ENCODE measurements at regions not wholly inside any gene's neighbourhood (a gene's known extent, or its start where the extent isn't known, plus 50 kb on each side); places are given as distances from the start of the nearest gene placed in this dataset.

DNA sequence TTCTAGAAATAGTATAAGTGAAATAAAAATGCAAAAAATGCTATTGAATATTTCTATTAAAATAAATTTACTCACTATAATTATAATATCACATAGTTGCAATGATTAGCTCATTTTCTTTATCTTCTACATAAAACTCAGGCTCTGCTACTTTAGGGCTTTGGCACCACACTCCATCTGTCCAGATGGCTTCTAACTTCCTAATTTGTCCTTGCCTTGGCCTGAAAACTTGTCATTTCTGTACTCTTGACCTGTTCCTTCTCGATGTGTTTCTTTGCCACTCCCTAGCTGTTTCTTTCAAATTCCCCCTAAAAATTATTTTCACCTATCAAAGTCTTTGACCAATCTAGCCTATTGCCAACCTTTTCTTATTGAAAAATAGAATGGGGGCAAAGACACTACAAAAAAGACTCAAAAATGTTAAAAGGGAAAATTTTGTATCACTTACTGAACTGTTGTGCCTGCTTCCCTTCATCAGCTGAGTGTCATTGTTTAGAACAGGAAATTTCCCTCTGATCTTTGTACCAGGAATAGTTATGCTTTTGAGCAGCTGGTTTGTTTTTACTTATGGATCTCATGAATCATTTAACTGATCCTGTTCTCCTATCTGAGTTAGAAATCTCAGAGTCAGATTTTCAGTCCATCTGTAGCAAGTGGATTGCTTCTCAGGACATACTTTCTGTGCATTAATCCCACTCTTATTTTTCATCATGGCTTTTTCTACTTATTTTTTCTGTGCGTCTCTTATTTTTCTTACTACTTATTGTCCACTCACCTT lies 279.2 kb upstream of the CNR1 start:
- no peaks in the 10 kb centered on the region for H3F3A ChIP-seq (ENCODE audit: insufficient read depth, low read length)
- H3K27me3 ChIP-seq (replicated peaks; ENCODE audit: insufficient read depth, low read length) = no peaks in the 10 kb centered on the region
- no peaks in the 10 kb centered on the region for H3K79me2 ChIP-seq (ENCODE audit: low read length)
- DNase-seq = no peak
- H3K36me3 ChIP-seq (replicated peaks; ENCODE audit: insufficient read depth, low read length) = no peaks in the 10 kb centered on the region
- no peak overlapping the region for H3K9ac ChIP-seq (ENCODE audit: low read length)
- H3K4me3 ChIP-seq (ENCODE audit: low read length) = no peak overlapping the region
- H3K27ac ChIP-seq (ENCODE audit: low read length) = no peak overlapping the region
- no peaks in the 10 kb centered on the region for H3K9me2 ChIP-seq (replicated peaks; ENCODE audit: insufficient read depth, low read length)
- H3K4me2 ChIP-seq (ENCODE audit: low read depth, low read length) = no peak overlapping the region
- TF ChIP-seq EZH2phosphoT487 (IDR thresholded peaks at IDR 0.05; ENCODE audit: low read length) (no peak), CTCF (IDR thresholded peaks at IDR 0.05; ENCODE audit: low read length) (no peak), EZH2 (optimal IDR thresholded peaks at IDR 0.05; ENCODE audit: low read depth, low read length) (no peak)
- H4K20me1 ChIP-seq (ENCODE audit: insufficient read depth, low read length) = no peaks in the 10 kb centered on the region
- H2AFZ ChIP-seq (ENCODE audit: low read length) = no peak overlapping the region
- no peaks in the 10 kb centered on the region for H3K4me1 ChIP-seq (ENCODE audit: low read length)
- H3K9me3 ChIP-seq (replicated peaks; ENCODE audit: insufficient read depth, low read length) = no peaks in the 10 kb centered on the region

- no peak overlapping the region for H3K4me2 ChIP-seq (ENCODE audit: low read depth, low read length)
- no peaks in the 10 kb centered on the region for H3K27me3 ChIP-seq (replicated peaks; ENCODE audit: insufficient read depth, low read length)
- DNase-seq = no peak
- H3K4me3 ChIP-seq (ENCODE audit: low read length) = no peak overlapping the region
- no peak overlapping the region for H2AFZ ChIP-seq (ENCODE audit: low read length)
- H3K36me3 ChIP-seq (replicated peaks; ENCODE audit: insufficient read depth, low read length) = no peaks in the 10 kb centered on the region
- no peak overlapping the region for H3K9ac ChIP-seq (ENCODE audit: low read length)
- H3K4me1 ChIP-seq (ENCODE audit: low read length) = no peaks in the 10 kb centered on the region
- H3K9me3 ChIP-seq (replicated peaks; ENCODE audit: insufficient read depth, low read length) = no peaks in the 10 kb centered on the region
- TF ChIP-seq CTCF (IDR thresholded peaks at IDR 0.05; ENCODE audit: low read length) = no peak
- TF ChIP-seq EZH2phosphoT487 (IDR thresholded peaks at IDR 0.05; ENCODE audit: low read length) = no peak
- no peak for TF ChIP-seq EZH2 (optimal IDR thresholded peaks at IDR 0.05; ENCODE audit: low read depth, low read length)
- no peaks in the 10 kb centered on the region for H3K79me2 ChIP-seq (ENCODE audit: low read length)
- no peaks in the 10 kb centered on the region for H3F3A ChIP-seq (ENCODE audit: insufficient read depth, low read length)
- no peaks in the 10 kb centered on the region for H4K20me1 ChIP-seq (ENCODE audit: insufficient read depth, low read length)
- no peak overlapping the region for H3K27ac ChIP-seq (ENCODE audit: low read length)
- no peaks in the 10 kb centered on the region for H3K9me2 ChIP-seq (replicated peaks; ENCODE audit: insufficient read depth, low read length)
These were observed 277.4 kb upstream of the CNR1 start for GRCh38 chr6:88443554-88443953.

- H4K20me1 ChIP-seq (ENCODE audit: insufficient read depth, low read length) = no peaks in the 10 kb centered on the region
- no peaks in the 10 kb centered on the region for H3K9me3 ChIP-seq (replicated peaks; ENCODE audit: insufficient read depth, low read length)
- no peaks in the 10 kb centered on the region for H3K36me3 ChIP-seq (replicated peaks; ENCODE audit: insufficient read depth, low read length)
- DNase-seq = no peak
- H3K79me2 ChIP-seq (ENCODE audit: low read length) = no peaks in the 10 kb centered on the region
- H3K9ac ChIP-seq (ENCODE audit: low read length) = no peak overlapping the region
- H3K4me3 ChIP-seq (ENCODE audit: low read length) = no peak overlapping the region
- no peak overlapping the region for H3K4me2 ChIP-seq (ENCODE audit: low read depth, low read length)
- H3K4me1 ChIP-seq (ENCODE audit: low read length) = no peaks in the 10 kb centered on the region
- no peak overlapping the region for H2AFZ ChIP-seq (ENCODE audit: low read length)
- TF ChIP-seq EZH2phosphoT487 (IDR thresholded peaks at IDR 0.05; ENCODE audit: low read length) (no peak), EZH2 (optimal IDR thresholded peaks at IDR 0.05; ENCODE audit: low read depth, low read length) (no peak), CTCF (IDR thresholded peaks at IDR 0.05; ENCODE audit: low read length) (no peak)
- H3K27me3 ChIP-seq (replicated peaks; ENCODE audit: insufficient read depth, low read length) = no peaks in the 10 kb centered on the region
- no peaks in the 10 kb centered on the region for H3F3A ChIP-seq (ENCODE audit: insufficient read depth, low read length)
- no peak overlapping the region for H3K27ac ChIP-seq (ENCODE audit: low read length)
- H3K9me2 ChIP-seq (replicated peaks; ENCODE audit: insufficient read depth, low read length) = no peaks in the 10 kb centered on the region
These were observed 276.6 kb upstream of the CNR1 start for GRCh38 chr6:88442737-88443136.

All from MM.1S (cell line).